HepG2 (cell line): ENCODE measurements at regions not wholly inside any gene's neighbourhood (a gene's known extent, or its start where the extent isn't known, plus 50 kb on each side); places are given as distances from the start of the nearest gene placed in this dataset.

Source experiments
- ATAC-seq: fragments of 200-7000 bp; cut with Tn5 transposase; 3 replicates; pipeline ENCODE4 v1.9.1; 2020; ENCODE audit warnings: mild to moderate bottlenecking, moderate library complexity
- BruUV-seq: library from RNA; stranded (reverse); fragments of 400-500 nt; replicated peaks from 2 replicates; lab custom pipeline; 2021; lab: Mats Ljungman, UMichigan
- CTCF ChIA-PET: fragments of 300-600 bp; formaldehyde crosslinking; extraction: SDS; loops from one replicate; lab custom pipeline; 2021; ENCODE audit warnings: low total read pairs, inconsistent platforms, low intra/inter-chr PET ratio; lab: Yijun Ruan, JAX
- POLR2A ChIA-PET: fragments of 350-600 bp; sonication (Branson Sonifier 250); formaldehyde crosslinking; loops from one replicate; lab custom pipeline; 2020; ENCODE audit warnings: antibody characterized with exemption, inconsistent platforms; lab: Yijun Ruan, JAX
- DNase-seq: peaks from one replicate; pipeline ENCODE4 v3.0.0-alpha.2; 2015; ENCODE audit warnings: low spot score
- FAIRE-seq: peaks from 3 replicates; lab custom pipeline; 2011; peaks lifted over from hg19 to GRCh38; lab: Jason Lieb, UNC
- H2AFZ ChIP-seq: one replicate; pipeline ENCODE4 v1.6.1; 2011; ENCODE audit warnings: low read length, inconsistent platforms
- H3K27ac ChIP-seq: fragments of 300-600 bp; 3 replicates; pipeline ENCODE4 v1.8.0; 2011; ENCODE audit warnings: mixed run types, mild to moderate bottlenecking, mixed read lengths, low read length, inconsistent platforms; ENCODE audit not compliant: insufficient read depth; ENCODE audit errors: extremely low read length
- H3K27me3 ChIP-seq, 2 experiments: fragments of 200-600 bp in 1 of 2; 2 replicates in 1 of 2; 3 replicates in 1 of 2; pipeline versions ENCODE4 v1.6.0 to v1.8.0; 2011; ENCODE audit warnings: low read length in 2 of 2, mild to moderate bottlenecking in 2 of 2, moderate library complexity in 2 of 2, inconsistent platforms in 1 of 2; ENCODE audit not compliant: insufficient read depth in 2 of 2, control insufficient read depth in 1 of 2
- H3K36me3 ChIP-seq, 2 experiments: fragments of 200-600 bp in 1 of 2; replicated peaks in 1 of 2; 2 replicates in 1 of 2; 3 replicates in 1 of 2; pipeline versions ENCODE4 v1.5.1 to v1.8.0; 2011; ENCODE audit warnings: low read length in 2 of 2, inconsistent platforms in 1 of 2; ENCODE audit not compliant: insufficient read depth in 2 of 2, control insufficient read depth in 1 of 2
- H3K4me1 ChIP-seq: 2 replicates; pipeline ENCODE4 v1.5.1; 2012; ENCODE audit warnings: low read length, inconsistent platforms; ENCODE audit not compliant: insufficient read depth
- H3K4me2 ChIP-seq: 2 replicates; pipeline ENCODE4 v1.6.0; 2011; ENCODE audit warnings: low read depth, low read length, inconsistent platforms
- H3K4me3 ChIP-seq, 3 experiments: fragments of 200-600 bp in 1 of 3; sonication (generic), shearing (Covaris generic) in 1 of 3; replicated peaks in 1 of 3; 2 replicates each; pipeline ENCODE4 v1.5.1; 2011 to 2016; ENCODE audit warnings: low read length in 3 of 3, inconsistent platforms in 2 of 3, low read depth in 2 of 3, mild to moderate bottlenecking in 2 of 3, control low read depth in 1 of 3, mixed read lengths in 1 of 3; ENCODE audit not compliant: insufficient read depth in 1 of 3
- H3K79me2 ChIP-seq: one replicate; pipeline ENCODE4 v1.6.1; 2011; ENCODE audit warnings: low read length, inconsistent platforms; ENCODE audit not compliant: insufficient read depth
- H3K9ac ChIP-seq: 2 replicates; pipeline ENCODE4 v1.6.0; 2011; ENCODE audit warnings: mild to moderate bottlenecking, low read depth, low read length, inconsistent platforms; ENCODE audit not compliant: insufficient read depth
- H3K9me3 ChIP-seq: 2 replicates; pipeline ENCODE4 v1.5.1; 2012; ENCODE audit warnings: mild to moderate bottlenecking, low read length
- H4K20me1 ChIP-seq: 2 replicates; pipeline ENCODE4 v1.6.0; 2011; ENCODE audit warnings: inconsistent platforms, mild to moderate bottlenecking, low read length, moderate library complexity; ENCODE audit not compliant: insufficient read depth
- AHR ChIP-seq: IDR thresholded peaks from 2 replicates; pipeline ENCODE4 v1.6.1; 2018; ENCODE audit warnings: missing genetic modification reagents, missing compliant biosample characterization
- ATF7-NPFF ChIP-seq: sonication (generic); formaldehyde crosslinking; IDR thresholded peaks from 2 replicates; pipeline ENCODE4 v1.8.1; 2023; ENCODE audit warnings: mild to moderate bottlenecking, low read depth, missing genetic modification reagents, moderate library complexity
- CCDC6 ChIP-seq: sonication (generic); formaldehyde crosslinking; IDR thresholded peaks from 2 replicates; pipeline ENCODE4 v1.8.1; 2022; ENCODE audit warnings: mild to moderate bottlenecking, missing genetic modification reagents, moderate library complexity
- CREB1 ChIP-seq, 2 experiments: fragments of 450-650 bp in 1 of 2; IDR thresholded peaks; 2 replicates each; pipeline ENCODE4 v1.6.1; 2016 to 2017; ENCODE audit warnings: control low read depth in 1 of 2, mild to moderate bottlenecking in 1 of 2, missing compliant biosample characterization in 1 of 2, missing genetic modification characterization in 1 of 2
- GTF3A ChIP-seq: sonication (generic); formaldehyde crosslinking; conservative IDR thresholded peaks from 2 replicates; pipeline ENCODE4 v1.4.0; 2020; ENCODE audit warnings: mild to moderate bottlenecking, missing genetic modification reagents
- HMGA1 ChIP-seq: sonication (generic); formaldehyde crosslinking; conservative IDR thresholded peaks from 2 replicates; pipeline ENCODE4 v1.4.0; 2020; ENCODE audit warnings: missing genetic modification reagents
- KMT2A ChIP-seq: sonication (generic); formaldehyde crosslinking; IDR thresholded peaks from 2 replicates; pipeline ENCODE4 v1.4.0; 2020; ENCODE audit warnings: missing genetic modification reagents
- MAZ ChIP-seq, 2 experiments: sonication (generic) in 1 of 2; formaldehyde crosslinking in 1 of 2; IDR thresholded peaks; 2 replicates each; pipeline versions ENCODE4 v1.5.0 to v1.6.1; 2012 to 2020; ENCODE audit warnings: low read depth in 2 of 2, mild to moderate bottlenecking in 2 of 2, borderline replicate concordance in 1 of 2, improper control_type of control experiment in 1 of 2, low read length in 1 of 2, missing genetic modification reagents in 1 of 2, moderate library complexity in 1 of 2
- MXD4 ChIP-seq: IDR thresholded peaks from 2 replicates; pipeline ENCODE4 v1.6.1; 2016; ENCODE audit warnings: mild to moderate bottlenecking, missing biosample characterization, missing genetic modification reagents
- NFIB ChIP-seq: sonication (generic); formaldehyde crosslinking; IDR thresholded peaks from 2 replicates; pipeline ENCODE4 v1.9.0; 2021; ENCODE audit warnings: missing genetic modification reagents, mild to moderate bottlenecking, borderline replicate concordance
- NR3C1 ChIP-seq: sonication (generic); formaldehyde crosslinking; IDR thresholded peaks from 2 replicates; pipeline ENCODE4 v1.4.0; 2020; ENCODE audit warnings: missing genetic modification reagents
- RBFOX2 ChIP-seq: fragments of 200-400 bp; formaldehyde crosslinking; IDR thresholded peaks from 2 replicates; pipeline ENCODE4 v1.6.1; 2017; ENCODE audit warnings: low read depth, mild to moderate bottlenecking, low read length
- ZNF138 ChIP-seq: sonication (generic); formaldehyde crosslinking; IDR thresholded peaks from 2 replicates; pipeline ENCODE4 v1.5.0; 2020; ENCODE audit warnings: mild to moderate bottlenecking, low read depth, missing genetic modification reagents
- ZNF251 ChIP-seq: sonication (generic); formaldehyde crosslinking; IDR thresholded peaks from 2 replicates; pipeline ENCODE4 v1.9.0; 2021; ENCODE audit warnings: mild to moderate bottlenecking, missing genetic modification reagents
- ZNF556 ChIP-seq: sonication (generic); formaldehyde crosslinking; IDR thresholded peaks from 2 replicates; pipeline ENCODE4 v1.4.0; 2020; ENCODE audit warnings: mild to moderate bottlenecking, missing genetic modification reagents, borderline replicate concordance
- ZNF672 ChIP-seq: sonication (generic); formaldehyde crosslinking; IDR thresholded peaks from 2 replicates; pipeline ENCODE4 v1.8.1; 2022; ENCODE audit warnings: missing genetic modification reagents
- in situ Hi-C: cut with HindIII; loops from 2 replicates; pipeline ENCODE4 v1.10.0; 2017; ENCODE audit warnings: low pct_unique_long_range_greater_than_20kb; ENCODE audit not compliant: extremely low pct_ligation_motif_present
- intact Hi-C: fragments of 100-400 bp; cut with micrococcal nuclease; formaldehyde crosslinking; loops from one replicate; pipeline ENCODE4 v1.10.0; 2022; ENCODE audit not compliant: unreplicated experiment
- TF ChIP-seq, protein P1 (sequence below): sonication (generic); formaldehyde crosslinking; IDR thresholded peaks from 2 replicates; pipeline ENCODE4 v1.4.0; 2020; ENCODE audit warnings: missing genetic modification reagents
- TF ChIP-seq, protein P2 (sequence below): sonication (generic); formaldehyde crosslinking; IDR thresholded peaks from 2 replicates; pipeline ENCODE4 v1.4.0; 2020; ENCODE audit warnings: missing genetic modification reagents, low read depth, mild to moderate bottlenecking, borderline replicate concordance
- TF ChIP-seq, protein P3 (sequence below): sonication (generic); formaldehyde crosslinking; IDR thresholded peaks from 2 replicates; pipeline ENCODE4 v1.4.0; 2020; ENCODE audit warnings: mild to moderate bottlenecking, missing genetic modification reagents, borderline replicate concordance

DNA sequence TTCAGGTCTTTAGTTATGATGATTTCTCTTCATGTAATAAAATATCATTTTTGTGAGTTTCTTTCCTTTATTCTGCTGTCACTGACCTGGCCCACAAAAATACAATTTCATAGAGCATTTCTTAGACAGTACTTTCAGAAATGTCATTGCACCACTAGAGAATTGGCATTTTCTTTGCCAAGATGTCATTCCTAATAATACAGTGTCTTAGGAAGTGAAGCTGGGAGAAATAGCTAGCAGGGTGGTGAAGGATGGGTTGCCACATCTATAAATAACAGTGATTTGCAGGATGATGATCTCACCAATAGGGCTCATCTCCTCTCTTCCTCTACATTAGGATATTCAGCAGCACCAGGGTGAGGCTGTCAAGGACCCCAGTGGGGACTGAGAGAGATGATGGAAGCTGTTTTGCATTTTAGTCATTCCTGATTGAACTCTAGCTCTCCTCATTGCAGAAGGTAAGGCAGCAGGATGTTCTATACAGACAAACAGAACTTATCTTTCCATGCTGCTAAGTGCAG, 452.1 kb downstream of the NXPH1 start:
- no peaks in the 10 kb centered on the region for H3K79me2 ChIP-seq
- BruUV-seq: no TSS peak
- H3K27ac ChIP-seq: no peak overlapping the region
- intact Hi-C loops: no loop called here
- POLR2A ChIA-PET: no interaction called here
- FAIRE-seq: no peak
- no peak overlapping the region for H3K4me3 ChIP-seq
- ATAC-seq: no peak
- DNase-seq: no peak
- in situ Hi-C loops: no loop called here
- CTCF ChIA-PET: no interaction called here
- no peaks in the 10 kb centered on the region for H3K36me3 ChIP-seq
- peaks cover 66% of the 10 kb centered on the region for H3K9me3 ChIP-seq
- H3K27me3 ChIP-seq: no peaks in the 10 kb centered on the region
- no peak overlapping the region for H3K4me2 ChIP-seq
- no peak overlapping the region for H3K9ac ChIP-seq
- no peaks in the 10 kb centered on the region for H4K20me1 ChIP-seq
- no peaks in the 10 kb centered on the region for H3K4me1 ChIP-seq
- no peak overlapping the region for H2AFZ ChIP-seq
- TF ChIP-seq RBFOX2: no peak
- no peak for TF ChIP-seq ZNF138 (CRISPR knock-in tag)
- TF ChIP-seq MXD4 (CRISPR knock-in tag): no peak
- no peak for TF ChIP-seq NR3C1 (CRISPR knock-in tag)
- no peak for TF ChIP-seq MAZ (IDR thresholded peaks at IDR 0.05; ENCODE audit: borderline replicate concordance, low read depth, low read length)
- TF ChIP-seq MAZ (CRISPR knock-in tag; IDR thresholded peaks at IDR 0.05; ENCODE audit: low read depth): no peak
- TF ChIP-seq GTF3A: no peak
- TF ChIP-seq HMGA1 (CRISPR knock-in tag): no peak
- no peak for TF ChIP-seq NFIB
- TF ChIP-seq ZNF251 (CRISPR knock-in tag): no peak
- TF ChIP-seq, protein P1, sequence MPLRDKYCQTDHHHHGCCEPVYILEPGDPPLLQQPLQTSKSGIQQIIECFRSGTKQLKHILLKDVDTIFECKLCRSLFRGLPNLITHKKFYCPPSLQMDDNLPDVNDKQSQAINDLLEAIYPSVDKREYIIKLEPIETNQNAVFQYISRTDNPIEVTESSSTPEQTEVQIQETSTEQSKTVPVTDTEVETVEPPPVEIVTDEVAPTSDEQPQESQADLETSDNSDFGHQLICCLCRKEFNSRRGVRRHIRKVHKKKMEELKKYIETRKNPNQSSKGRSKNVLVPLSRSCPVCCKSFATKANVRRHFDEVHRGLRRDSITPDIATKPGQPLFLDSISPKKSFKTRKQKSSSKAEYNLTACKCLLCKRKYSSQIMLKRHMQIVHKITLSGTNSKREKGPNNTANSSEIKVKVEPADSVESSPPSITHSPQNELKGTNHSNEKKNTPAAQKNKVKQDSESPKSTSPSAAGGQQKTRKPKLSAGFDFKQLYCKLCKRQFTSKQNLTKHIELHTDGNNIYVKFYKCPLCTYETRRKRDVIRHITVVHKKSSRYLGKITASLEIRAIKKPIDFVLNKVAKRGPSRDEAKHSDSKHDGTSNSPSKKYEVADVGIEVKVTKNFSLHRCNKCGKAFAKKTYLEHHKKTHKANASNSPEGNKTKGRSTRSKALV (CRISPR knock-in tag): no peak
- TF ChIP-seq, protein P2, sequence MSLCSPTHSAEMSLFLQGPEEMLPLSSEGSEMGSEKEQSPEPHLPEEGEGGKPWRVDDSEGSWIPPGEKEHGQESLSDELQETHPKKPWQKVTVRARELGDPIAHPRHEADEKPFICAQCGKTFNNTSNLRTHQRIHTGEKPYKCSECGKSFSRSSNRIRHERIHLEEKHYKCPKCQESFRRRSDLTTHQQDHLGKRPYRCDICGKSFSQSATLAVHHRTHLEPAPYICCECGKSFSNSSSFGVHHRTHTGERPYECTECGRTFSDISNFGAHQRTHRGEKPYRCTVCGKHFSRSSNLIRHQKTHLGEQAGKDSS: no peak
- no peak for TF ChIP-seq ZNF556 (CRISPR knock-in tag)
- no peak for TF ChIP-seq AHR (CRISPR knock-in tag)
- TF ChIP-seq CCDC6 (CRISPR knock-in tag): no peak
- TF ChIP-seq ZNF672 (CRISPR knock-in tag): no peak
- no peak for TF ChIP-seq CREB1 (IDR thresholded peaks at IDR 0.05)
- TF ChIP-seq CREB1 (CRISPR knock-in tag; IDR thresholded peaks at IDR 0.05): no peak
- no peak for TF ChIP-seq KMT2A
- TF ChIP-seq ATF7-NPFF: no peak
- TF ChIP-seq, protein P3, sequence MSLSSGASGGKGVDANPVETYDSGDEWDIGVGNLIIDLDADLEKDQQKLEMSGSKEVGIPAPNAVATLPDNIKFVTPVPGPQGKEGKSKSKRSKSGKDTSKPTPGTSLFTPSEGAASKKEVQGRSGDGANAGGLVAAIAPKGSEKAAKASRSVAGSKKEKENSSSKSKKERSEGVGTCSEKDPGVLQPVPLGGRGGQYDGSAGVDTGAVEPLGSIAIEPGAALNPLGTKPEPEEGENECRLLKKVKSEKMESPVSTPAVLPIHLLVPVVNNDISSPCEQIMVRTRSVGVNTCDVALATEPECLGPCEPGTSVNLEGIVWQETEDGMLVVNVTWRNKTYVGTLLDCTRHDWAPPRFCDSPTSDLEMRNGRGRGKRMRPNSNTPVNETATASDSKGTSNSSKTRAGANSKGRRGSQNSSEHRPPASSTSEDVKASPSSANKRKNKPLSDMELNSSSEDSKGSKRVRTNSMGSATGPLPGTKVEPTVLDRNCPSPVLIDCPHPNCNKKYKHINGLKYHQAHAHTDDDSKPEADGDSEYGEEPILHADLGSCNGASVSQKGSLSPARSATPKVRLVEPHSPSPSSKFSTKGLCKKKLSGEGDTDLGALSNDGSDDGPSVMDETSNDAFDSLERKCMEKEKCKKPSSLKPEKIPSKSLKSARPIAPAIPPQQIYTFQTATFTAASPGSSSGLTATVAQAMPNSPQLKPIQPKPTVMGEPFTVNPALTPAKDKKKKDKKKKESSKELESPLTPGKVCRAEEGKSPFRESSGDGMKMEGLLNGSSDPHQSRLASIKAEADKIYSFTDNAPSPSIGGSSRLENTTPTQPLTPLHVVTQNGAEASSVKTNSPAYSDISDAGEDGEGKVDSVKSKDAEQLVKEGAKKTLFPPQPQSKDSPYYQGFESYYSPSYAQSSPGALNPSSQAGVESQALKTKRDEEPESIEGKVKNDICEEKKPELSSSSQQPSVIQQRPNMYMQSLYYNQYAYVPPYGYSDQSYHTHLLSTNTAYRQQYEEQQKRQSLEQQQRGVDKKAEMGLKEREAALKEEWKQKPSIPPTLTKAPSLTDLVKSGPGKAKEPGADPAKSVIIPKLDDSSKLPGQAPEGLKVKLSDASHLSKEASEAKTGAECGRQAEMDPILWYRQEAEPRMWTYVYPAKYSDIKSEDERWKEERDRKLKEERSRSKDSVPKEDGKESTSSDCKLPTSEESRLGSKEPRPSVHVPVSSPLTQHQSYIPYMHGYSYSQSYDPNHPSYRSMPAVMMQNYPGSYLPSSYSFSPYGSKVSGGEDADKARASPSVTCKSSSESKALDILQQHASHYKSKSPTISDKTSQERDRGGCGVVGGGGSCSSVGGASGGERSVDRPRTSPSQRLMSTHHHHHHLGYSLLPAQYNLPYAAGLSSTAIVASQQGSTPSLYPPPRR (CRISPR knock-in tag): no peak
